ENCODE measurements at regions not wholly inside any gene's neighbourhood (a gene's known extent, or its start where the extent isn't known, plus 50 kb on each side); places are given as distances from the start of the nearest gene placed in this dataset.

GRCh38 chr10:130242513-130242912 is 106.3 kb downstream of the GLRX3 start:
- dilution Hi-C loops (cut with HindIII; ENCODE audit: low sequenced_read_pairs, unreplicated experiment), result no loop called here
- 0% methylated on average over 1 of the region's 3 CpGs; no CpG with 5 or more reads in 1 of the 2 experiments for WGBS, 2 experiments (ENCODE audit: extremely low coverage in 2 of 2, insufficient read length in 1 of 2)
- no peaks in the 10 kb centered on the region for H3K9me1 ChIP-seq (ENCODE audit: insufficient read depth, low read length)

More at GRCh38 chr10:130242513-130242912, 106.3 kb downstream of the GLRX3 start:
- Histone ChIP-seq H4K91ac (ENCODE audit: insufficient read depth, low read depth, low read length) (no peak overlapping the region), H3K4me2 (ENCODE audit: low read depth, low read length) (no peak overlapping the region), H3K18ac (ENCODE audit: low read depth, low read length) (no peak overlapping the region), H3K79me1 (ENCODE audit: low read depth in 1 of 2, low read length in 2 of 2) (no peaks in the 10 kb centered on the region), H3K9ac (ENCODE audit: low read depth, low read length) (no peak overlapping the region), H2BK15ac (ENCODE audit: low read depth, low read length) (no peak overlapping the region), H3K4me1 (ENCODE audit: control insufficient read depth, insufficient read depth, low read length) (no peaks in the 10 kb centered on the region), H2AK5ac (ENCODE audit: low read depth, low read length) (no peak overlapping the region), H3K36me3 (ENCODE audit: control insufficient read depth, insufficient read depth, low read length) (no peaks in the 10 kb centered on the region), H4K8ac (ENCODE audit: low read depth in 2 of 2, low read length in 2 of 2) (no peak overlapping the region), H2AK9ac (replicated peaks; ENCODE audit: low read depth, low read length, poor library complexity) (no peak overlapping the region), H4K20me1 (ENCODE audit: insufficient read depth, low read length) (no peaks in the 10 kb centered on the region), H4K5ac (ENCODE audit: low read depth, low read length) (no peak overlapping the region), H3K27ac (ENCODE audit: insufficient read depth, low read length) (no peak overlapping the region), H2AFZ (replicated peaks; ENCODE audit: low read length, poor library complexity) (no peak overlapping the region), H2BK120ac (ENCODE audit: low read depth, low read length) (no peak overlapping the region), H2BK5ac (ENCODE audit: low read depth, low read length, poor library complexity, severe bottlenecking) (no peak overlapping the region), H3K4me3 (ENCODE audit: insufficient read depth, low read depth, low read length) (no peak overlapping the region), H3K4ac (ENCODE audit: low read depth, low read length) (no peak overlapping the region), H3K23ac (ENCODE audit: low read depth, low read length) (no peak overlapping the region), H2BK20ac (ENCODE audit: low read depth, low read length) (no peak overlapping the region), H3K14ac (replicated peaks; ENCODE audit: low read depth, low read length) (no peak overlapping the region), H3K56ac (ENCODE audit: extremely low read depth, insufficient read depth, low read length) (no peak overlapping the region), H3K9me3 (ENCODE audit: control insufficient read depth, insufficient read depth, low read length) (peaks cover 16% of the 10 kb centered on the region), H3K27me3 (ENCODE audit: control insufficient read depth, insufficient read depth, low read length) (no peaks in the 10 kb centered on the region)
- in situ Hi-C loops (cut with MboI; ENCODE audit: low sequenced_read_pairs) (no loop called here), intact Hi-C loops (cut with micrococcal nuclease) (no loop called here)
- ChIA-PET CTCF (no interaction called here), POLR2A (ENCODE audit: unreplicated experiment) (no interaction called here)
- ATAC-seq (ENCODE audit: low read depth) (no peak), DNase-seq (no peak)
- TF ChIP-seq MAZ (IDR thresholded peaks at IDR 0.05; ENCODE audit: borderline replicate concordance, low read depth, low read length) (no peak), CHD1 (IDR thresholded peaks at IDR 0.05; ENCODE audit: low read depth, low read length) (no peak), RCOR1 (IDR thresholded peaks at IDR 0.05; ENCODE audit: insufficient replicate concordance, low read length) (no peak), RFX5 (IDR thresholded peaks at IDR 0.05; ENCODE audit: low read depth, low read length) (no peak), MAFK (IDR thresholded peaks at IDR 0.05; ENCODE audit: low read depth, low read length) (no peak), MXI1 (IDR thresholded peaks at IDR 0.05; ENCODE audit: borderline replicate concordance, low read depth, low read length) (no peak)
- BruUV-seq (replicated peaks), result no TSS peak
